ENCODE measurements at regions not wholly inside any gene's neighbourhood (a gene's known extent, or its start where the extent isn't known, plus 50 kb on each side); places are given as distances from the start of the nearest gene placed in this dataset.

DNA sequence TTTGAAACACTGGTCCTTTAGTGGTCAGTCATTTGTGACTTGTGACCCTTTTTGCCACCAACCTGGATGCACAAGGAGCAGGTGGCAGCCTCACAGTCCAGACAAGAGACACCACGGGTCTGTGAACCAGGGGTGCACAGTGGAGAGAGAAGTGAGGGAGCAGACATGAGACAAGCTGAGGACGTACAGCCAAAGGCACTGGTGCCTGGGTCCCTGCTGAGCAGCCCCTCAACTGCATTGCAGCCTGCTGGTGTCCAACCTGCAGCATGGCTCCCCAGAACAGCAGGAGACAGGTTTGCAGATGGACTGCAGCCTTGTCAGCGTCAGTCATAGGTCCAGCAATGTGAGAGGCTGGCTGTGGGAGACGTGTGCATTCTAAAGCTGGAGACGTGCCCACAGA lies 124.2 kb upstream of the FSTL4 start:
- no peak overlapping the region for H2AFZ ChIP-seq (ENCODE audit: low read length)
- no peak for DNase-seq (ENCODE audit: insufficient read length, low spot score, missing footprints)
- no peak overlapping the region for H3K27ac ChIP-seq (ENCODE audit: low read depth, low read length)
- no peaks in the 10 kb centered on the region for H3K36me3 ChIP-seq (ENCODE audit: insufficient read depth, low read length)
- no peak overlapping the region for H3K4me2 ChIP-seq (ENCODE audit: insufficient read depth, low read length)
- no peaks in the 10 kb centered on the region for H3K27me3 ChIP-seq (ENCODE audit: insufficient read depth, low read length)
- H3K79me2 ChIP-seq (ENCODE audit: insufficient read depth, low read length) = no peaks in the 10 kb centered on the region
- peaks cover 3% of the 10 kb centered on the region for H3K4me1 ChIP-seq (ENCODE audit: insufficient read depth, low read length)
- H4K20me1 ChIP-seq (ENCODE audit: insufficient read depth, low read length) = no peaks in the 10 kb centered on the region
- no peak overlapping the region for H3K4me3 ChIP-seq (ENCODE audit: insufficient read depth, low read length)
- H3K9me3 ChIP-seq (ENCODE audit: low read depth, low read length) = no peaks in the 10 kb centered on the region
- no peak for TF ChIP-seq CTCF (IDR thresholded peaks at IDR 0.05; ENCODE audit: extremely low read depth, low read depth, low read length)

DNA sequence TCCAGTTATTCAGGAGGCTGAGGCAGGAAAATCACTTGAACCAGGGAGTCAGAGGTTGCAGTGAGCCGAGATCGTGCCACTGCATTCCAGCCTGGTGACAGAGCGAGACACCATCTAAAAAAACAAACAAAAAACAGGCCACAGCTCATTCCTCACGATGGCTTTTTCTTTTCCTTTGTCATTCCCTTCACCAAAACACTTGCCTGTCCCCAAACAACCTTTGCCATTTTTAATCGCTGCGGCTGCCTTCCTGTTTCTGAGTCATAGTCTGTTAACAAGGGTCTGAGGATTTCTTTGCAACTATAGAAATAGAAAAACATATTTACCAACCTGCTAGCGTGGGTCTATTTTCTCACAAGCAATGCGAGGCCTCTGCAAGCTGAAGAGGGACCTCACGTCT lies 123.0 kb upstream of the FSTL4 start:
- H3K79me2 ChIP-seq (ENCODE audit: insufficient read depth, low read length) = no peaks in the 10 kb centered on the region
- no peak for DNase-seq (ENCODE audit: insufficient read length, low spot score, missing footprints)
- no peak for TF ChIP-seq CTCF (IDR thresholded peaks at IDR 0.05; ENCODE audit: extremely low read depth, low read depth, low read length)
- no peak overlapping the region for H3K4me2 ChIP-seq (ENCODE audit: insufficient read depth, low read length)
- H4K20me1 ChIP-seq (ENCODE audit: insufficient read depth, low read length) = no peaks in the 10 kb centered on the region
- no peak overlapping the region for H2AFZ ChIP-seq (ENCODE audit: low read length)
- peaks cover 3% of the 10 kb centered on the region for H3K4me1 ChIP-seq (ENCODE audit: insufficient read depth, low read length)
- no peaks in the 10 kb centered on the region for H3K9me3 ChIP-seq (ENCODE audit: low read depth, low read length)
- H3K27ac ChIP-seq (ENCODE audit: low read depth, low read length) = no peak overlapping the region
- H3K36me3 ChIP-seq (ENCODE audit: insufficient read depth, low read length) = no peaks in the 10 kb centered on the region
- peaks cover 4% of the 10 kb centered on the region for H3K27me3 ChIP-seq (ENCODE audit: insufficient read depth, low read length)
- no peak overlapping the region for H3K4me3 ChIP-seq (ENCODE audit: insufficient read depth, low read length)

DNA sequence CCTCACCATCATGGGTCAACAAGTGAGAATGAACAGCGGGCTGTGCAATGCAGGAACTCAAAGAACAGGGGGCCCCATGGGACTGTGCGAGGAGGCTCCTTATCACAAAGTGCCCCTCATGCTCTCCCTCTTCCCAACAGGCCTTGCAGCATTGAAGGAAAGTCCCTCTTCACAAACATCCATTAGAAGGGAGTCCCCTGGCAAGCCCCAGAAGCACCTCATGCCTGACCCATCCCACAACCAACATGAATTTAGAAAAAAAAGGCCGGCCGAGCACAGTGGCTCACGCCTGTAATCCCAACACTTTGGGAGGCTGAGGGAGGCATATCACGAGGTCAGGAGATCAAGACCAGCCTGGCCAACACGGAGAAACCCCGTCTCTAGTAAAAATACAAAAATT lies 122.6 kb upstream of the FSTL4 start:
- no peak for TF ChIP-seq CTCF (IDR thresholded peaks at IDR 0.05; ENCODE audit: extremely low read depth, low read depth, low read length)
- H3K4me1 ChIP-seq (ENCODE audit: insufficient read depth, low read length) = peaks cover 3% of the 10 kb centered on the region
- no peak overlapping the region for H2AFZ ChIP-seq (ENCODE audit: low read length)
- no peaks in the 10 kb centered on the region for H3K9me3 ChIP-seq (ENCODE audit: low read depth, low read length)
- peaks cover 4% of the 10 kb centered on the region for H3K27me3 ChIP-seq (ENCODE audit: insufficient read depth, low read length)
- H3K79me2 ChIP-seq (ENCODE audit: insufficient read depth, low read length) = no peaks in the 10 kb centered on the region
- no peaks in the 10 kb centered on the region for H3K36me3 ChIP-seq (ENCODE audit: insufficient read depth, low read length)
- no peak overlapping the region for H3K4me3 ChIP-seq (ENCODE audit: insufficient read depth, low read length)
- no peak for DNase-seq (ENCODE audit: insufficient read length, low spot score, missing footprints)
- no peak overlapping the region for H3K4me2 ChIP-seq (ENCODE audit: insufficient read depth, low read length)
- no peaks in the 10 kb centered on the region for H4K20me1 ChIP-seq (ENCODE audit: insufficient read depth, low read length)
- H3K27ac ChIP-seq (ENCODE audit: low read depth, low read length) = no peak overlapping the region

DNA sequence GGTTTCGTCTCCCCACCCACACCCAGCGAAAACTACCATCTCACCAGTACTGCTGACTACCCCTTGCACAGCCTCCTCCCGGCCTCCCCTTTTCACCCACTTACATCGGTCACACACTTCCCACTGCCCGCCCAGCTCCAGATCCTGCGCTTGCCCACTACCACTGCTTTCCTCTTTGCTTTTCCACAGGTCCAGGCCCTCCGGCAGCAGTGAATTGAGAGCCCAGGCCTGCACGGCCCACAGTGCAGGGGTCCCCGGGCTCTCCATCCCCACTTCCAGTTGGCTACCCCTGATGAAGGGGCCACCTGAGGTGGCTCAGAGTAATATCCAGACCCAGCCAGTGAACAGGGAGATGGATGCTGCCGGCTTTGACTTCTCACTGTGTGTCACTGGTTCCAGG lies 120.2 kb upstream of the FSTL4 start:
- Histone ChIP-seq H4K20me1 (ENCODE audit: insufficient read depth, low read length) (no peaks in the 10 kb centered on the region), H3K9me3 (ENCODE audit: low read depth, low read length) (no peaks in the 10 kb centered on the region), H2AFZ (ENCODE audit: low read length) (no peak overlapping the region), H3K27ac (ENCODE audit: low read depth, low read length) (no peak overlapping the region), H3K79me2 (ENCODE audit: insufficient read depth, low read length) (no peaks in the 10 kb centered on the region), H3K4me2 (ENCODE audit: insufficient read depth, low read length) (no peak overlapping the region), H3K27me3 (ENCODE audit: insufficient read depth, low read length) (peaks cover 4% of the 10 kb centered on the region), H3K36me3 (ENCODE audit: insufficient read depth, low read length) (no peaks in the 10 kb centered on the region), H3K4me1 (ENCODE audit: insufficient read depth, low read length) (peaks cover 3% of the 10 kb centered on the region), H3K4me3 (ENCODE audit: insufficient read depth, low read length) (no peak overlapping the region)
- DNase-seq (ENCODE audit: insufficient read length, low spot score, missing footprints) = no peak
- no peak for TF ChIP-seq CTCF (IDR thresholded peaks at IDR 0.05; ENCODE audit: extremely low read depth, low read depth, low read length)
